ENCODE measurements at regions not wholly inside any gene's neighbourhood (a gene's known extent, or its start where the extent isn't known, plus 50 kb on each side); places are given as distances from the start of the nearest gene placed in this dataset.

GRCh38 chr5:145218982-145219381 is 616.2 kb downstream of the PRELID2 start:
- Histone ChIP-seq H3K4me2 (ENCODE audit: low read length) (no peak overlapping the region), H3K79me2 (no peaks in the 10 kb centered on the region), H3K9ac (no peak overlapping the region), H3K4me1 (no peaks in the 10 kb centered on the region), H3K9me3 (ENCODE audit: control insufficient read depth, low read length) (no peaks in the 10 kb centered on the region), H3K27ac (no peak overlapping the region), H3K27me3 (ENCODE audit: control insufficient read depth, insufficient read depth, low read length) (no peaks in the 10 kb centered on the region), H3K36me3 (ENCODE audit: control insufficient read depth, insufficient read depth, low read length) (no peaks in the 10 kb centered on the region), H2AFZ (no peak overlapping the region), H3K4me3 (ENCODE audit: low read depth, low read length) (no peak overlapping the region)
- no peak for TF ChIP-seq CTCF (IDR thresholded peaks at IDR 0.05)

GRCh38 chr5:145218019-145218418 is 617.1 kb downstream of the PRELID2 start:
- Histone ChIP-seq H3K36me3 (ENCODE audit: control insufficient read depth, insufficient read depth, low read length) (no peaks in the 10 kb centered on the region), H3K27ac (no peak overlapping the region), H3K4me1 (no peaks in the 10 kb centered on the region), H3K27me3 (ENCODE audit: control insufficient read depth, insufficient read depth, low read length) (no peaks in the 10 kb centered on the region), H2AFZ (no peak overlapping the region), H3K79me2 (no peaks in the 10 kb centered on the region), H3K9ac (no peak overlapping the region), H3K4me2 (ENCODE audit: low read length) (no peak overlapping the region), H3K4me3 (ENCODE audit: low read depth, low read length) (no peak overlapping the region), H3K9me3 (ENCODE audit: control insufficient read depth, low read length) (no peaks in the 10 kb centered on the region)
- no peak for TF ChIP-seq CTCF (IDR thresholded peaks at IDR 0.05)

- H2AFZ ChIP-seq, result no peak overlapping the region
- H3K9me3 ChIP-seq (ENCODE audit: control insufficient read depth, low read length), result no peaks in the 10 kb centered on the region
- no peaks in the 10 kb centered on the region for H3K4me1 ChIP-seq
- H3K36me3 ChIP-seq (ENCODE audit: control insufficient read depth, insufficient read depth, low read length), result no peaks in the 10 kb centered on the region
- H3K4me2 ChIP-seq (ENCODE audit: low read length), result no peak overlapping the region
- no peaks in the 10 kb centered on the region for H3K79me2 ChIP-seq
- no peaks in the 10 kb centered on the region for H3K27me3 ChIP-seq (ENCODE audit: control insufficient read depth, insufficient read depth, low read length)
- no peak overlapping the region for H3K27ac ChIP-seq
- no peak for TF ChIP-seq CTCF (IDR thresholded peaks at IDR 0.05)
- no peak overlapping the region for H3K9ac ChIP-seq
- H3K4me3 ChIP-seq (ENCODE audit: low read depth, low read length), result no peak overlapping the region
Measured at GRCh38 chr5:145210020-145210419, 625.1 kb downstream of the PRELID2 start.

GRCh38 chr5:145205546-145205945 is 629.6 kb downstream of the PRELID2 start:
- no peak for TF ChIP-seq CTCF (IDR thresholded peaks at IDR 0.05)
- Histone ChIP-seq H3K27me3 (ENCODE audit: control insufficient read depth, insufficient read depth, low read length) (no peaks in the 10 kb centered on the region), H3K36me3 (ENCODE audit: control insufficient read depth, insufficient read depth, low read length) (no peaks in the 10 kb centered on the region), H3K9me3 (ENCODE audit: control insufficient read depth, low read length) (no peaks in the 10 kb centered on the region), H2AFZ (no peak overlapping the region), H3K79me2 (no peaks in the 10 kb centered on the region), H3K4me1 (no peaks in the 10 kb centered on the region), H3K9ac (no peak overlapping the region), H3K4me3 (ENCODE audit: low read depth, low read length) (no peak overlapping the region), H3K27ac (no peak overlapping the region), H3K4me2 (ENCODE audit: low read length) (no peak overlapping the region)

GRCh38 chr5:145204743-145205142 is 630.4 kb downstream of the PRELID2 start:
- no peak for TF ChIP-seq CTCF (IDR thresholded peaks at IDR 0.05)
- H3K4me1 ChIP-seq, result no peaks in the 10 kb centered on the region
- H3K9ac ChIP-seq, result no peak overlapping the region
- H3K9me3 ChIP-seq (ENCODE audit: control insufficient read depth, low read length), result no peaks in the 10 kb centered on the region
- H3K36me3 ChIP-seq (ENCODE audit: control insufficient read depth, insufficient read depth, low read length), result no peaks in the 10 kb centered on the region
- no peak overlapping the region for H3K4me2 ChIP-seq (ENCODE audit: low read length)
- no peak overlapping the region for H2AFZ ChIP-seq
- H3K27ac ChIP-seq, result no peak overlapping the region
- H3K4me3 ChIP-seq (ENCODE audit: low read depth, low read length), result no peak overlapping the region
- no peaks in the 10 kb centered on the region for H3K79me2 ChIP-seq
- no peaks in the 10 kb centered on the region for H3K27me3 ChIP-seq (ENCODE audit: control insufficient read depth, insufficient read depth, low read length)

All from parathyroid adenoma (tissue), 2 donors.